Iris pigment epithelial cell (primary cell): ENCODE measurements at regions not wholly inside any gene's neighbourhood (a gene's known extent, or its start where the extent isn't known, plus 50 kb on each side); places are given as distances from the start of the nearest gene placed in this dataset.
"Not testable (repeated sequence)": the region's sequence is repeated elsewhere in the genome, so short reads cannot be mapped to it uniquely, and the experiment has no call there.

ENCODE experiments used
- DNase-seq: peaks from one replicate; pipeline ENCODE4 v3.0.0-alpha.2; 2011; ENCODE audit warnings: low read depth

- no peak for DNase-seq
Observed at GRCh38 chr6:150739711-150740349, 125.7 kb upstream of the MTHFD1L start.

- no peak for DNase-seq
Observed at GRCh38 chr6:150740453-150740852, 125.0 kb upstream of the MTHFD1L start.

DNA sequence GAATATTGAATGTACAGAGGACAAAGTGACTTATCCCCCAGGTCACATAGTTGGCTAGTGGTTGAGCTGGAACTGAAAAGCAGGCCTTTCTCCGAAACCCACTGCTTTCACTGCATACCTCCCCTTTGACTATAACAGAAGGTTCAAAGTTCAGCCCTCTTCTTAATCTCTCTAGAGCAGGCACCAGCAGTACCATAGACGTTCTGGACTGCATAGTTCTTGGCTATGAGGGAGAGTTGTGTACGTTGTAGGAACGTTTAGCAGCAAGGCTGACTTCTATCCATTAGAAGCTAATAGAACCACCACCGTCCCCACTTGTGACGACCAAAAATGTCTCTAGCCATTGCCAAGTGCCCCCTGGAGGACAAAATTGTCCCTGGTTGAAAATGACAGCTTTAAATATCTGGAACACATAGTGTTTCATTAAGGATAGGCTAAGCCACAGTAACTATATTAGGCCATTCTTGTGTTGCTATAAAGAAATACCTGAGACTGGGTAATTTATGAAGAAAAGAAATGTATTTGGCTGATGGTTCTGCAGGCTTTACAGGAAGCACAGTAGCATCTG is 123.8 kb upstream of the MTHFD1L start:
- DNase-seq = no peak

DNA sequence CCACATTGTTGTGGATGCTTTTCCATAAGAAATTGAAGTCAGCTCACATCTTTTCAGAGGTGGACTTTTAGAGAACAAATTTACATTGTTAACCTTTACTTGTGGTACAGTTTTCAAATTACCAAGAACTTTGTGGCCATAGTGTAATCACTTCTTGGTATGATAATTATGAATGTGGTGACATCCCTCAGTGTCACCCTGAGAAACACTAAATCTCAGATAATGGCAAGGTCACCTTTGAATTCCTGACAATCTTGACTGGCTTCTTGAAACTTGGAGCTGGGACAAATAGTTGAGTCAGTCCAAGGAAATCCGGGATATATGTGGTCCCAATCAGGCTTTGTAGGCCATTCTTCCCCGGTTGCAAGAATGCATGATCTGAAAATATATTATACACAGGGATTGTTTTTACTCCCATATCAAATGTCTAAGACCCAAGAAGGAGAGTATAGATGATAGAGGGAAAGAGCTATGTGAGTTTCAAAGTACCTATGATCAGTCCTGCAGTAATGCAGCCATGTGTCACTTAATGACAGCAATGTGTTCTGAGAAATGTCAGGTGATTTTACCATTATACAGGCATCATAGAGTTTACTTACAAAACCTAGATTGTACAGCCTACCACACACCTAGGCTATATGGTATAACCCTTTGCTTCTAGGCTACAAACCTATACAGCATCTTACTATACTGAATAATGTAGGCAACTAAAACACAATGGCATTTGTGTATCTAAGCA is 120.8 kb upstream of the MTHFD1L start:
- DNase-seq = no peak

- no peak for DNase-seq
Observed at GRCh38 chr6:150745896-150746295, 119.6 kb upstream of the MTHFD1L start.

GRCh38 chr6:150747155-150747554 is 118.3 kb upstream of the MTHFD1L start:
- no peak for DNase-seq

- no peak for DNase-seq
Observed at GRCh38 chr6:150749091-150749670, 116.3 kb upstream of the MTHFD1L start.

DNA sequence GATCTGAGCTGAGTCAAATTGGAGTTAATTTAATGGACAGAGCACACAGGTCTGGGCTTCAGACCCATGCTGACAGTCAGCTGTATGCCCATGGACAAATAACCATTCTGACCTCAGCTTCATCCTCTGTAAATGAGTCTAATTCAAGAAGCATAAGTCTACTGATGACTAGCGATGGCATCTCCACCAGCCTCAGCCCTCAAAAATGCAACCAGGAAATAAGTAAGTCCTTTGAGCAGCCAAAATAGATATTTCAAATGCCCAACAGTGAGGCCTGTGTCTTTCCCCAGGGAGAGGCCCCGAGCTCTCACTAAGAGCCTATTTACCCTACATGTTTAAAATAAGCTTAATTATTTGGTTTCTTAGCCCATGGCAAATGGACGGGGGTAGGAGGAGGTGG is 114.2 kb upstream of the MTHFD1L start:
- peak; percentile 15 for DNase-seq

GRCh38 chr6:150752409-150752808 is 113.1 kb upstream of the MTHFD1L start:
- DNase-seq = no peak

DNA sequence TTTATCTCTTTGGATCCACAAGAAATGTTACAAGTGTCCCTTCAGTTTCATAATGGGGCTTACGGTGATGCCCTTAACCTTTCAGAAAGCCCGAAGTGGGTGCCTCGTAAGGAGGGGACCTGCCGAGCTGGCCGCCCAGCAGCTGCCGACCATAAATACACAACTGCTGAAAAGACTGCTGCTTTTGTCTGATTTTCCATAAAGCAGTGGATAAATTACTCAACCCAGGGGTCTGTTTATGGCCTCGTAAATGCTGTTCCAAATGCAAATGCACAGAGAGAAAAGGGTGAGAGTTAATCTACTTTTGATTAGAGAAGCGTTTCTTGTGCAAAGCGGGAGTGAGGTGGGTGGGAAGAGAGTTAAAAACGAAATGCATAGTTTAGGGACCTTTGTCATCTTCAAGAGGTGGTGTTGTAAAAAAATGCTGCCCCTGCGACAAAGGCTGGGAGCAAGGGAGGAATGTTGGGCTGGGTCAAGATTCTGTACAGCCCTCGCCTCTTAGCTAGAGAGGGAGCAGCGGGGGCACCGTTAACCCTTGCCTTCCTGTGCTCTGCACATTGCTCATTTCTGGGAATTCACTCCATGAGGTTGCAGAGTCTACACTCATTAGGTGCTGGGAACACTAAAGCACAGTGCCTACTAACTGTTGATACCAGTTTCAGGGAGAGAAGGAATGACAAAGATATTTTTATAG is 112.0 kb upstream of the MTHFD1L start:
- no peak for DNase-seq

DNA sequence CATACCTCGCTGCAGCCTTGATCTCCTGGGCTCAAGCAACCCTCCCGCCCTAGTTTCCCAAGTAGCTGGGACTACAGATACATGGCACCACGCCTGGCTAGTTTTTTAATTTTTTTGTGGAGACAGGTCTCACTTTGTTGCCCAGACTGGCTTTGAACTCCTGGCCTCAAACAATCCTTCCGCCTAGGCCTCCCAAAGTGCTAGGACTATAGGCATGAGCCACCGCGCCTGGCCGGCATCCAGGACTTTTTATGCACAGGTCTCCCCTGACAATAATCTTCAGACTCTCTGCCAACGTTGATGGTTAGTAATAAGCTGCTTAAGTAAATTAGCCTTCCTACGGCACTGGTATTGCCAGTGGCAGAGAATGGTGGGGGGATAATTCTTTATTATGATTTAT is 110.5 kb upstream of the MTHFD1L start:
- DNase-seq = no peak

DNA sequence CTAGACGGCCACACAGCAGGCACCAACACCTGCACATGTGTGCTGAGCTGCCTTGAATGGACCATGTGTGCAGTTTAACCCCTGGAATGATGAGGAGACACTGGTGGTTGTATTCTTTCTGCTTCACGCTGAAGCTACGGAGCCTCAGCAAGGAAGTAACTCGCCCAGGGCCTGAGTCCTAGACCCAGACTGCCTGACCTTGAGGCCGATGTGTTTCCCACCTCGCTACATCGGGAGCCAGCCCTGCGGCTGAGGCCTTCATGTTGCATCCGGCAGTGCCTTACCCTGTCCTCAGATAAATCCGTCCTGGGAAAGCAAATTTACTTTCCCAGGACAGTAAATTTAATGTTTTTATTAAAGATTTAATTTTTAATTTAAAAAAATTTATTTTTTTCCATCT is 110.0 kb upstream of the MTHFD1L start:
- DNase-seq = no peak

DNA sequence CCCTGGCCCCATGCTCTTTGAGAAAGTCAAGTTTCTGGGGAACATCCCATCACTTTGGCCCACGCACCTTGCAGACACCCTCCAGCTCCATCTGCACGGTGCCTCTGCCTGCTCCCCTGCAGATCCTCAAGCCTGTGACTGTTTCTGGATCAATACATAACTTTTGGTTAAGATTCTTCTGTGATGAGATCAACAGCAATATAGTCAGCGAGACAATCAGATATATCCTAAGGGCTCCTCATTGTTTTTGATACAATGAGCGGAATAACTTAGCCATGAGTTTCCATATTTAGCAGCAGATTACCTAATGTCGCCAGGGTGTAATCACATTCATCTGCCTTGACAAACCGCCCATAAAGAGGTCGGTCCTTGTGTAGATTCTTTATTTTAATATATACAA is 109.3 kb upstream of the MTHFD1L start:
- no peak for DNase-seq

DNA sequence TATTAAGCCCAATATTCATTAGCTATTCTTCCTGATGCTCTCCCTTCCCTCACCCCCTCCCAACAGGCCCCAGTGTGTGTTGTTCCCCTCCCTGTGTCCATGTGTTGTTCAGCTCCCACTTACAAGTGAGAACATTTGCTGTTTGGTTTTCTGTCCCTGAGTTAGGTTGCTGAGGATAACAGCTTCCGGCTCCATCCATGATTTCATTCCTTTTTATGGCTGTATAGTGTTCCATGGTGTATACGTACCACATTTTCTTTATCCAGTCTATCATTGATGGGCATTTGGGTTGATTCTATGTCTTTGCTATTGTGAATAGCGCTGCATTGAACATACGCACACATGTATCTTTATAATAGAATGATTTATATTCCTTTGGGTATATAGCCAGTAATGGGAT is 107.7 kb upstream of the MTHFD1L start:
- DNase-seq = not testable (repeated sequence)

DNA sequence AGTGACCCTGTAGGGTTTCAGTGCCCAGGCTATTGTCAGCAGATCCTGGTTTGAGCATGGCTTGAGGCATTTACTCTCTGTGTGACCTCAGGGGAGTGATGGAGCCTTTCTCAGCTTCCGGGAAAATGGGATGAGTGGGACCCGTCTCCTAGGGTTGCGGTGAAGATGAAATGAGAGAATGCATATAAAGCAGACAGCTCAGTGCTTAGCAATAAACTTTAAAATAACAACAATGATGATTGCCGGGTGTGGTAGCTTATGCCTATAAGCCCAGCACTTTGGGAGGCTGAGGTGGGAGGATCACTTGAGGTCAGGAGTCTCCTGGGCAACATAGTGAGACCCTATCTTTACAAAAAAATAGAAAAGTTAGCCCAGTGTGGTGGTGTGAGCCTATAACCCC is 106.0 kb upstream of the MTHFD1L start:
- no peak for DNase-seq

DNA sequence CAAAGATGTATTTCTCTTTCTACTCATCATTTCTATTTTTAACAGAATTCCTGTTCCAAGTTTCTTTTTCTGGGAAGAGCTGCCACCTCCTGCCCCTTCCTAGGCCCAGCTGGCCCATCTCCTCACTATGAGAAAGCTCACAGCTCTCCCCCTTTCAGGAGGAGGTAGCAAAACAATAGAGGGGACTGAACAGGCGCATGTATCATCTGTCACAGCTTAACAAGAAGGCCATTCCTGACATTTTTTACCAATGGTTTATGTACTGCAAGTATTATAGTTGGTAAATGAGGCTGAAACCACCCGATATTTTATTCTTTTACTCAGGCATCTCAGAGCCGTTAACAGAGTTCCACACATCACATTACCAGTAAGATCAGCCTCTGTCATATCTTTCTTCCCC is 103.7 kb upstream of the MTHFD1L start:
- no peak for DNase-seq

DNA sequence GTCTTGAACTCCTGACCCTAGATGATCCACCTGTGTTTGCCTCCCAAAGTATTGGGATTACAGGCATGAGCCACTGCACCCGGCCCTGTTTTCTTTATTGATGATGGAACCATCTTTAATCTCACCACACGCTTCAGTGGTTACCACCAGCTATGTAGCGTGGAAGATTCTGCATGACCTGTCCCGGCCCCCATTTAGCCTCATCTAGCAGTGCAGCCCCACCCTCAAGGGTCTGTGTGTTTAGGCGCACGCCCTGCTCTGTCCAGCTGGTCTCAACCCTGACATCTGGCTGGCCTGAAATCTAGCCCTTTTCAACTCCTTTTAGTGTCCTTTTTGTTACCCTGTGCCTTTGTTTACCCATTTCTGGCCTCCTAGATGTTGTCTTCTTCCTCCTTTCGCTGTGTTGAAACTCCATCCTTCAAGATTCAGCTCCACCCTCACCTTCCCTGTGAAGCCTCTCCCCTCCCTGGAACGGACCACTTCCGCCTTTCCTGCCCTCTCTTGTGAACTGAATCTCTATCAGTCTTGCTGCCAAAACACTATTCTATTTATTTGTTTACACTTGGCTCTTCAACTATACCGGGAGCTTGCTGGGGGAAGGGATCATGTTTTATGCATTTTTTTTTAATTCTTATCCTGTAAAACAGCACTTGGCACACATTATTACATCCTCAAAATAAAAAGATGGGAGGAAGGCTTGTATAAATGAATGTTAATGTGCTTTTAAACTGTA is 101.0 kb upstream of the MTHFD1L start:
- DNase-seq = no peak

DNA sequence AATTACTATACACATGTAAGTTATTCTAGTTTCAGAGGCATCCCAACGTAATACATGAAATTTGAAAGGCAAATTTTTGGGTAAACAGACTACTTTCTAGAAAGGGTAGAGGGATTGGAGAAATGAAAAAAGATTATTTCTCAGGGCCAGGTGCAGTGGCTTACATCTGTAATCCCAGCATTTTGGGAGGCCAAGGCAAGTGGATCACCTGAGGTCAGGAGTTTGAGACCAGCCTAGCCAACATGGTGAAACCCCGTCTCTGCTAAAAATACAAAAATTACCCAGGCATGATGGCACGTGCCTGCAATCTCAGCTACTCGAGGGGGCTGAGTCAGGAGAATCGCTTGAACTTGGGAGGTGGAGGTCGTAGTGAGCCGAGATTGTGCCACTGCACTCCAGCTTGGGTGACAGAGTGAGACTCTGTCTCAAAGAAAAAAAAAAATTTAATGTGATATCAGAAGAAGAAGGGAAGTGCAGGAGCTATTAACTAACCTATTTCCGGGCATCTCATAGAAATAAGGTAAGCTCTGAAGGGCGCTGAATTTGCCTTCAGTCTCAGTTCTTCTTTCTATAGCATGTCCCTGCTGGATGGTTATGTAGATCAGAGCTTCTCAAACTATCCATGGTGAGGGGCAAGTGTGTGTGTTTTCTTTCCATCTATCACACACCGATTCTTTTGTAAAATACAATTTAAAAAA is 100.3 kb upstream of the MTHFD1L start:
- no peak for DNase-seq

DNA sequence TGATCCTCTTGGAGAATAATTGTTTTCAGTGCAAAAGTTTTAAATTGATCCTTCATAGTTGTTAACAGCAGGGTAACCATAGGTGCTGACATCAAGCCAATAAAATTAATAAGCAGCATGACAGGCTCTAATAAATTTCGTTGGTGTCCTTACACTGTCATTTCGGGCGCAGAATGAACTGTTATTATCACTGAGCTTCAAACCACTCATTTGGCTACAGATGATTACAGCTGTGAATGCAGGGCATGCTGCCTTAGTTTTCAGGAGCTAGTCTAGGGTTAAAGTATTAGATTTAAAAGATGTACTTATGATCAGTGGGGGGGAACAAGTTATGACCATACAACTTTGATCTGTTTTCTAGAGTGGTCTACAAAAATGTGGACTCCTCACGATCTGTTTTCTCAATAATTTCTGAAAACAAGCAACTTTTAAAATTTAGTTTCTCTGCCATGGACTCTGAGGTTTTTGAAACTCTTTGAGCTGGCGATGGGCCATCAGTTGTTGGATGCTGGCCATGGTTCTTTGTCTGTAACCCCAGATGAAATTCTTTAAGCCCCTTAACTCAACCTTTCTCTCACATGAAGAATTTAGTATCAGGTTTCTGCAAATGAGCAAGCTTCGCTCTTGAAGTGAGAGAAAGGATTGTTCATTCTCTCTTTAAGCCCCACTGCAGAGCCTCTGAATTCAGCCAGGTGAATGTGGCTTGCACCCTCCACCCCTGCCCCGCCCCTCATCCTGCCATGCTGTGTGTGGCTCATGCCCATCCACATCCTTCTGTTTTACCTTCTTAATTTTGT is 99.1 kb upstream of the MTHFD1L start:
- peak; percentile 25 for DNase-seq

- DNase-seq = no peak
Observed at GRCh38 chr6:150767161-150767560, 98.3 kb upstream of the MTHFD1L start.
